ENCODE measurements at regions not wholly inside any gene's neighbourhood (a gene's known extent, or its start where the extent isn't known, plus 50 kb on each side); places are given as distances from the start of the nearest gene placed in this dataset.

DNA sequence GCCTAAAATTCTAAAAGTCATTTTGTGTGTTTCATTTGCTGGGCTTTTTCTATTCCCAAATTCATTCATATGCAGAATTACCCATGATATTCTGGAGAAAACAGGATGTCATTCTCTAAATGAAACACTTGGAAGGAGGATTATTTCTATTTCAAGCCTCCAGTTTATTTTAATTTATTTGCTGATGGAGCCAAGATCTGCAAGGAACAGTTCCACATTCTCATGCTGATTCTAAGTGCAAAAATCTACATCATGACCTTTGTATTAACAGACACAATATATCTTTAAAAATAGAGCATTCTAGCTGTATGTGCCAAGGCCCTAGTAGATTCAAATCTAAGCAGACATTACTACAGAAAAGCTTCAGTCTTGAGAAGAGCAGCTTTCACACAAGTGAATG is 51.3 kb upstream of the KCND2 start:
- TF ChIP-seq POLR2AphosphoS5 (IDR thresholded peaks at IDR 0.05; ENCODE audit: borderline replicate concordance, low read depth, low read length): no peak
- no peak for TF ChIP-seq EZH2 (IDR thresholded peaks at IDR 0.05)
- no peak for TF ChIP-seq FOXP2 (optimal IDR thresholded peaks at IDR 0.05; ENCODE audit: control extremely low read depth, extremely low read length, insufficient read depth)
